K562 (cell line): ENCODE measurements at regions not wholly inside any gene's neighbourhood (a gene's known extent, or its start where the extent isn't known, plus 50 kb on each side); places are given as distances from the start of the nearest gene placed in this dataset.

Experiments used
- ATAC-seq: fragments of 200-7000 bp; cut with Tn5 transposase; 3 replicates; pipeline ENCODE4 v1.9.1; 2020; ENCODE audit warnings: moderate library complexity
- BruUV-seq: library from RNA; stranded (reverse); fragments of 400-500 nt; replicated peaks from 2 replicates; lab custom pipeline; 2021; lab: Mats Ljungman, UMichigan
- CTCF ChIA-PET: fragments of 300-600 bp; formaldehyde crosslinking; extraction: SDS; loops from one replicate; lab custom pipeline; 2021; ENCODE audit warnings: low intra/inter-chr PET ratio; lab: Yijun Ruan, JAX
- POLR2A ChIA-PET: fragments of 300-600, 350-650 bp; sonication (Branson Sonifier 250); formaldehyde crosslinking; extraction: SDS; loops from one replicate; lab custom pipeline; 2021; ENCODE audit warnings: antibody characterized with exemption, inconsistent platforms; lab: Yijun Ruan, JAX
- DNase-seq, 4 experiments: peaks; one replicate each; pipeline versions ENCODE4 v3.0.0 to v3.0.0-alpha.2; 2011 to 2018; ENCODE audit warnings: low spot score in 3 of 4, mixed read lengths in 3 of 4; ENCODE audit errors: extremely low read depth in 1 of 4
- FAIRE-seq: peaks from 2 replicates; lab custom pipeline; 2011; peaks lifted over from hg19 to GRCh38; lab: Jason Lieb, UNC
- H2AFZ ChIP-seq: 2 replicates; pipeline ENCODE4 v1.6.0; 2011; ENCODE audit warnings: low read depth, low read length, control low read depth, inconsistent platforms
- H3K27ac ChIP-seq: fragments of 200-600 bp; 3 replicates; pipeline ENCODE4 v1.8.0; 2011; ENCODE audit warnings: low read depth, mild to moderate bottlenecking, control low read depth, inconsistent platforms, low read length, moderate library complexity, mixed read lengths; ENCODE audit errors: extremely low read depth
- H3K27me3 ChIP-seq, 2 experiments: fragments of 300-600 bp in 1 of 2; 2 replicates in 1 of 2; 3 replicates in 1 of 2; pipeline versions ENCODE4 v1.6.0 to v1.8.0; 2011; ENCODE audit warnings: inconsistent platforms in 2 of 2, low read length in 2 of 2, mild to moderate bottlenecking in 1 of 2, mixed read lengths in 1 of 2, moderate library complexity in 1 of 2; ENCODE audit not compliant: control insufficient read depth in 2 of 2, insufficient read depth in 2 of 2
- H3K36me3 ChIP-seq: fragments of 300-600 bp; 3 replicates; pipeline ENCODE4 v1.8.0; 2011; ENCODE audit warnings: mild to moderate bottlenecking, low read length, inconsistent platforms; ENCODE audit not compliant: control insufficient read depth, insufficient read depth
- H3K4me1 ChIP-seq, 2 experiments: fragments of 200-600 bp in 1 of 2; replicated peaks in 1 of 2; 2 replicates in 1 of 2; 3 replicates in 1 of 2; pipeline versions ENCODE4 v1.5.1 to v1.8.0; 2011; ENCODE audit warnings: inconsistent platforms in 2 of 2, low read length in 2 of 2, mild to moderate bottlenecking in 1 of 2, mixed read lengths in 1 of 2, moderate library complexity in 1 of 2; ENCODE audit not compliant: control insufficient read depth in 2 of 2, insufficient read depth in 2 of 2
- H3K4me2 ChIP-seq: 2 replicates; pipeline ENCODE4 v1.6.1; 2011; ENCODE audit warnings: low read length, control low read depth, inconsistent platforms, mixed read lengths; ENCODE audit not compliant: insufficient read depth
- H3K4me3 ChIP-seq: fragments of 200-600 bp; sonication (generic), shearing (Covaris generic); 2 replicates; pipeline ENCODE4 v1.5.1; 2016; ENCODE audit warnings: control low read depth, inconsistent platforms
- H3K79me2 ChIP-seq: fragments of 200-600 bp; 3 replicates; pipeline ENCODE4 v1.8.0; 2011; ENCODE audit warnings: low read length, inconsistent platforms; ENCODE audit not compliant: control insufficient read depth, insufficient read depth
- H3K9ac ChIP-seq, 2 experiments: 2 replicates each; pipeline versions ENCODE4 v1.6.0 to v1.6.1; 2011; ENCODE audit warnings: low read depth in 2 of 2, low read length in 2 of 2, control low read depth in 1 of 2, inconsistent platforms in 1 of 2, mild to moderate bottlenecking in 1 of 2, mixed read lengths in 1 of 2; ENCODE audit not compliant: insufficient read depth in 1 of 2
- H3K9me1 ChIP-seq: one replicate; pipeline ENCODE4 v1.6.0; 2011; ENCODE audit warnings: inconsistent platforms, mild to moderate bottlenecking, low read length, moderate library complexity; ENCODE audit not compliant: control insufficient read depth, insufficient read depth
- H3K9me3 ChIP-seq: replicated peaks from 2 replicates; pipeline ENCODE4 v1.5.1; 2011; ENCODE audit warnings: low read depth, low read length, inconsistent platforms; ENCODE audit not compliant: control insufficient read depth, insufficient read depth
- H4K20me1 ChIP-seq: replicated peaks from 2 replicates; pipeline ENCODE4 v1.6.1; 2011; ENCODE audit warnings: low read length, inconsistent platforms, mixed read lengths; ENCODE audit not compliant: control insufficient read depth, insufficient read depth
- CHD2 ChIP-seq: IDR thresholded peaks from 2 replicates; pipeline ENCODE4 v1.6.1; 2011; ENCODE audit warnings: low read depth, low read length
- CHD4 ChIP-seq: fragments of 200-600 bp; sonication (generic); IDR thresholded peaks from 3 replicates; pipeline ENCODE4 v1.6.1; 2012; ENCODE audit warnings: low read depth, mild to moderate bottlenecking, mixed read lengths, low read length, inconsistent platforms; ENCODE audit not compliant: insufficient read depth, insufficient replicate concordance, poor library complexity, severe bottlenecking
- HDAC3 ChIP-seq: fragments of 450-650 bp; IDR thresholded peaks from 2 replicates; pipeline ENCODE4 v1.6.1; 2018; ENCODE audit warnings: borderline replicate concordance, mild to moderate bottlenecking, moderate library complexity; ENCODE audit not compliant: partially characterized antibody
- HOXB6 ChIP-seq: fragments of 250-450 bp; sonication (Bioruptor Pico); IDR thresholded peaks from 2 replicates; pipeline ENCODE4 v1.5.1; 2022; ENCODE audit warnings: mild to moderate bottlenecking, borderline replicate concordance
- NRF1 ChIP-seq, 2 experiments: fragments of 450-650 bp; IDR thresholded peaks in 1 of 2; conservative IDR thresholded peaks in 1 of 2; 2 replicates each; pipeline ENCODE4 v1.6.1; 2014; ENCODE audit warnings: mild to moderate bottlenecking in 2 of 2
- PRMT5 ChIP-seq: sonication (generic); formaldehyde crosslinking; IDR thresholded peaks from 2 replicates; pipeline ENCODE4 v1.5.0; 2020; ENCODE audit warnings: missing genetic modification reagents
- SMAD2 ChIP-seq: fragments of 150-350 bp; IDR thresholded peaks from 2 replicates; pipeline ENCODE4 v1.6.1; 2014; ENCODE audit warnings: low read depth, mild to moderate bottlenecking, low read length
- TRIM24 ChIP-seq, 2 experiments: fragments of 450-650 bp; IDR thresholded peaks; 2 replicates each; pipeline ENCODE4 v1.6.1; 2016
- U2AF1 ChIP-seq: fragments of 200-400 bp; formaldehyde crosslinking; optimal IDR thresholded peaks from 2 replicates; pipeline ENCODE3; 2017; ENCODE audit warnings: mild to moderate bottlenecking, low read depth, low read length, moderate library complexity
- ZNF165 ChIP-seq: fragments of 250-450 bp; sonication (Bioruptor Pico); IDR thresholded peaks from 2 replicates; pipeline ENCODE4 v1.4.0; 2020; ENCODE audit warnings: borderline replicate concordance
- ZNF830 ChIP-seq: fragments of 250-450 bp; sonication (Bioruptor Pico); IDR thresholded peaks from 2 replicates; pipeline ENCODE4 v1.5.0; 2021; ENCODE audit warnings: mild to moderate bottlenecking
- WGBS: fragments of 100-300 bp; shearing (Covaris generic); methylation state at CpG from one replicate; pipeline ENCODE4 v1.1.6; 2016; ENCODE audit warnings: low coverage, mixed read lengths; ENCODE audit not compliant: insufficient coverage; ENCODE audit errors: missing lambda C conversion rate; 5-methylcytosine and 5-hydroxymethylcytosine counted together
- in situ Hi-C: fragments of 300-500 bp; cut with MboI; formaldehyde crosslinking; loops from 4 replicates; pipeline ENCODE4 v1.15.0; 2018; ENCODE audit warnings: inconsistent platforms, mixed read lengths
- intact Hi-C: fragments of 100-400 bp; cut with micrococcal nuclease; formaldehyde crosslinking; loops from 2 replicates; pipeline ENCODE4 v1.14.2; 2022
- TF ChIP-seq, protein P1 (sequence below): fragments of 250-450 bp; sonication (Bioruptor Pico); IDR thresholded peaks from 2 replicates; pipeline ENCODE4 v1.9.0; 2021; ENCODE audit warnings: mild to moderate bottlenecking
- TF ChIP-seq, protein P2 (sequence below): fragments of 250-450 bp; sonication (Bioruptor Pico); IDR thresholded peaks from 2 replicates; pipeline ENCODE4 v1.4.0; 2020
- TF ChIP-seq, protein P3 (sequence below): sonication (generic); formaldehyde crosslinking; IDR thresholded peaks from 2 replicates; pipeline ENCODE4 v1.8.0; 2022; ENCODE audit warnings: missing genetic modification reagents, mild to moderate bottlenecking, borderline replicate concordance

DNA sequence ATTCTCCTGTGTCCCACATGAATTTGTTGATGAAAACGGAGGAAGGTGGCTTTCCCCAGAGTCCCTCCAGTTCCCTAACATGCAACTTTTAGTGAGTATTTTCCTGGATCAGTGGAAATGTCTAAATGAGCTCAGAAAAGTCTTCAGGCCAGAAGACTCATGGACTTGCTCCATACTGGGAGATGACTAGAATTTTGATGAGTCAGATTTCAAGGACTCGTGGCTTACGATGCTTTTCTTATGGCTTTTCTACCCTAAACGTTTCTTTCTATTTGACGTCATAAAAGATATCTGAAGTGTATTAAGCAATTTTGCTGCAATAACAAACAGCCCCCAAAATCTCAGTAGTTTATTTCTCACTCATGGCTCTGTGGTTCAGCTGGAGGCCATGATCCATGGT is 397.6 kb downstream of the FBXO15 start:
- in situ Hi-C loops, result no loop called here
- Histone ChIP-seq H3K79me2 (no peaks in the 10 kb centered on the region), H3K4me1 (no peaks in the 10 kb centered on the region), H3K9me1 (no peaks in the 10 kb centered on the region), H3K27ac (no peak overlapping the region), H3K4me3 (no peak overlapping the region), H3K4me2 (no peak overlapping the region), H3K9me3 (no peaks in the 10 kb centered on the region), H3K27me3 (no peaks in the 10 kb centered on the region), H2AFZ (no peak overlapping the region), H3K36me3 (no peaks in the 10 kb centered on the region), H3K9ac (no peak overlapping the region), H4K20me1 (no peaks in the 10 kb centered on the region)
- no peak for FAIRE-seq
- no TSS peak for BruUV-seq
- ATAC-seq, result no peak
- ChIA-PET POLR2A (no interaction called here), CTCF (no interaction called here)
- WGBS, result 0% methylated on average over 4 of the region's 5 CpGs
- intact Hi-C loops, result no loop called here
- DNase-seq, result no peak
- TF ChIP-seq U2AF1 (no peak), NRF1 (conservative IDR thresholded peaks at IDR 0.05 in 1 of 2, IDR thresholded peaks at IDR 0.05 in 1 of 2) (no peak), ZNF165 (CRISPR knock-in tag) (no peak), HDAC3 (no peak), TRIM24 (IDR thresholded peaks at IDR 0.05) (no peak), SMAD2 (no peak), CHD4 (no peak), HOXB6 (CRISPR knock-in tag) (no peak), PRMT5 (CRISPR knock-in tag) (no peak), ZNF830 (CRISPR knock-in tag) (no peak), CHD2 (no peak)
- TF ChIP-seq, protein P1, sequence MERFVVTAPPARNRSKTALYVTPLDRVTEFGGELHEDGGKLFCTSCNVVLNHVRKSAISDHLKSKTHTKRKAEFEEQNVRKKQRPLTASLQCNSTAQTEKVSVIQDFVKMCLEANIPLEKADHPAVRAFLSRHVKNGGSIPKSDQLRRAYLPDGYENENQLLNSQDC (CRISPR knock-in tag), result no peak
- TF ChIP-seq, protein P2, sequence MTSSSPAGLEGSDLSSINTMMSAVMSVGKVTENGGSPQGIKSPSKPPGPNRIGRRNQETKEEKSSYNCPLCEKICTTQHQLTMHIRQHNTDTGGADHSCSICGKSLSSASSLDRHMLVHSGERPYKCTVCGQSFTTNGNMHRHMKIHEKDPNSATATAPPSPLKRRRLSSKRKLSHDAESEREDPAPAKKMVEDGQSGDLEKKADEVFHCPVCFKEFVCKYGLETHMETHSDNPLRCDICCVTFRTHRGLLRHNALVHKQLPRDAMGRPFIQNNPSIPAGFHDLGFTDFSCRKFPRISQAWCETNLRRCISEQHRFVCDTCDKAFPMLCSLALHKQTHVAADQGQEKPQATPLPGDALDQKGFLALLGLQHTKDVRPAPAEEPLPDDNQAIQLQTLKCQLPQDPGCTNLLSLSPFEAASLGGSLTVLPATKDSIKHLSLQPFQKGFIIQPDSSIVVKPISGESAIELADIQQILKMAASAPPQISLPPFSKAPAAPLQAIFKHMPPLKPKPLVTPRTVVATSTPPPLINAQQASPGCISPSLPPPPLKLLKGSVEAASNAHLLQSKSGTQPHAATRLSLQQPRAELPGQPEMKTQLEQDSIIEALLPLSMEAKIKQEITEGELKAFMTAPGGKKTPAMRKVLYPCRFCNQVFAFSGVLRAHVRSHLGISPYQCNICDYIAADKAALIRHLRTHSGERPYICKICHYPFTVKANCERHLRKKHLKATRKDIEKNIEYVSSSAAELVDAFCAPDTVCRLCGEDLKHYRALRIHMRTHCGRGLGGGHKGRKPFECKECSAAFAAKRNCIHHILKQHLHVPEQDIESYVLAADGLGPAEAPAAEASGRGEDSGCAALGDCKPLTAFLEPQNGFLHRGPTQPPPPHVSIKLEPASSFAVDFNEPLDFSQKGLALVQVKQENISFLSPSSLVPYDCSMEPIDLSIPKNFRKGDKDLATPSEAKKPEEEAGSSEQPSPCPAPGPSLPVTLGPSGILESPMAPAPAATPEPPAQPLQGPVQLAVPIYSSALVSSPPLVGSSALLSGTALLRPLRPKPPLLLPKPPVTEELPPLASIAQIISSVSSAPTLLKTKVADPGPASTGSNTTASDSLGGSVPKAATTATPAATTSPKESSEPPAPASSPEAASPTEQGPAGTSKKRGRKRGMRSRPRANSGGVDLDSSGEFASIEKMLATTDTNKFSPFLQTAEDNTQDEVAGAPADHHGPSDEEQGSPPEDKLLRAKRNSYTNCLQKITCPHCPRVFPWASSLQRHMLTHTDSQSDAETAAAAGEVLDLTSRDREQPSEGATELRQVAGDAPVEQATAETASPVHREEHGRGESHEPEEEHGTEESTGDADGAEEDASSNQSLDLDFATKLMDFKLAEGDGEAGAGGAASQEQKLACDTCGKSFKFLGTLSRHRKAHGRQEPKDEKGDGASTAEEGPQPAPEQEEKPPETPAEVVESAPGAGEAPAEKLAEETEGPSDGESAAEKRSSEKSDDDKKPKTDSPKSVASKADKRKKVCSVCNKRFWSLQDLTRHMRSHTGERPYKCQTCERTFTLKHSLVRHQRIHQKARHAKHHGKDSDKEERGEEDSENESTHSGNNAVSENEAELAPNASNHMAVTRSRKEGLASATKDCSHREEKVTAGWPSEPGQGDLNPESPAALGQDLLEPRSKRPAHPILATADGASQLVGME (CRISPR knock-in tag), result no peak
- TF ChIP-seq, protein P3, sequence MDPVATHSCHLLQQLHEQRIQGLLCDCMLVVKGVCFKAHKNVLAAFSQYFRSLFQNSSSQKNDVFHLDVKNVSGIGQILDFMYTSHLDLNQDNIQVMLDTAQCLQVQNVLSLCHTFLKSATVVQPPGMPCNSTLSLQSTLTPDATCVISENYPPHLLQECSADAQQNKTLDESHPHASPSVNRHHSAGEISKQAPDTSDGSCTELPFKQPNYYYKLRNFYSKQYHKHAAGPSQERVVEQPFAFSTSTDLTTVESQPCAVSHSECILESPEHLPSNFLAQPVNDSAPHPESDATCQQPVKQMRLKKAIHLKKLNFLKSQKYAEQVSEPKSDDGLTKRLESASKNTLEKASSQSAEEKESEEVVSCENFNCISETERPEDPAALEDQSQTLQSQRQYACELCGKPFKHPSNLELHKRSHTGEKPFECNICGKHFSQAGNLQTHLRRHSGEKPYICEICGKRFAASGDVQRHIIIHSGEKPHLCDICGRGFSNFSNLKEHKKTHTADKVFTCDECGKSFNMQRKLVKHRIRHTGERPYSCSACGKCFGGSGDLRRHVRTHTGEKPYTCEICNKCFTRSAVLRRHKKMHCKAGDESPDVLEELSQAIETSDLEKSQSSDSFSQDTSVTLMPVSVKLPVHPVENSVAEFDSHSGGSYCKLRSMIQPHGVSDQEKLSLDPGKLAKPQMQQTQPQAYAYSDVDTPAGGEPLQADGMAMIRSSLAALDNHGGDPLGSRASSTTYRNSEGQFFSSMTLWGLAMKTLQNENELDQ (CRISPR knock-in tag), result no peak
